Glutamatergic neuron (in vitro differentiated cells): ENCODE measurements at regions not wholly inside any gene's neighbourhood (a gene's known extent, or its start where the extent isn't known, plus 50 kb on each side); places are given as distances from the start of the nearest gene placed in this dataset.

ENCODE experiments used
- DNase-seq: peaks from one replicate; pipeline ENCODE4 v3.0.0; 2022
- H3K27ac Mint-ChIP-seq: one replicate; pipeline ENCODE4 v1.8.0; 2020; ENCODE audit warnings: mild to moderate bottlenecking, mixed read lengths, inconsistent platforms; ENCODE audit not compliant: unreplicated experiment
- H3K27me3 Mint-ChIP-seq: one replicate; pipeline ENCODE4 v1.8.0; 2020; ENCODE audit warnings: mild to moderate bottlenecking, moderate library complexity, mixed read lengths, inconsistent platforms; ENCODE audit not compliant: unreplicated experiment
- H3K36me3 Mint-ChIP-seq: one replicate; pipeline ENCODE4 v1.8.0; 2020; ENCODE audit warnings: mild to moderate bottlenecking, mixed read lengths, inconsistent platforms; ENCODE audit not compliant: unreplicated experiment
- H3K4me1 Mint-ChIP-seq: one replicate; pipeline ENCODE4 v1.8.0; 2020; ENCODE audit warnings: mild to moderate bottlenecking, low read depth, mixed read lengths, inconsistent platforms; ENCODE audit not compliant: unreplicated experiment
- H3K4me3 Mint-ChIP-seq: one replicate; pipeline ENCODE4 v1.8.0; 2020; ENCODE audit warnings: mild to moderate bottlenecking, mixed read lengths, inconsistent platforms; ENCODE audit not compliant: unreplicated experiment
- H3K9me3 Mint-ChIP-seq: one replicate; pipeline ENCODE4 v1.8.0; 2020; ENCODE audit warnings: mild to moderate bottlenecking, moderate library complexity, mixed read lengths, inconsistent platforms; ENCODE audit not compliant: unreplicated experiment
- CTCF ChIP-seq: fragments of 200-600 bp; sonication (generic); IDR thresholded peaks from one replicate; pipeline ENCODE4 v1.5.0; 2021; ENCODE audit not compliant: partially characterized antibody, unreplicated experiment

DNA sequence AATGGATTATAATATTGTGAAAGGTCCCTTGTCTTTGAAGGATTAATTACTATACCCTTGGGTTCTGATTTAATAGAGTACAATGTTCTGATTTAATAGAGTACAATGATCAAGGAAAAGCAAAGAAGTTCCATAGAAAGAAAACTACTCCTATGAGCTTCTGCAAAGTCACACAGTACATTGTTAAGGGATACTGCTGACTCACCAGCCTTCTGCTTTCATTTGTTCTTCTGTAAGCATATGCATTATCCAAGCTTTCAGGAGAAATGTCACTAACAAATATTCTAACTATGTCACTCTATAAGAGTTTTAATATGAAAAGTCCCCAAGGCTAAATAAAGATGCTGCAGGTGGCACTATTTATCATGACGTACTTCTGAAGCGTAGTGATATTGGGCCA lies 396.7 kb downstream of the RFC3 start:
- H3K27ac Mint-ChIP-seq = no peak overlapping the region

DNA sequence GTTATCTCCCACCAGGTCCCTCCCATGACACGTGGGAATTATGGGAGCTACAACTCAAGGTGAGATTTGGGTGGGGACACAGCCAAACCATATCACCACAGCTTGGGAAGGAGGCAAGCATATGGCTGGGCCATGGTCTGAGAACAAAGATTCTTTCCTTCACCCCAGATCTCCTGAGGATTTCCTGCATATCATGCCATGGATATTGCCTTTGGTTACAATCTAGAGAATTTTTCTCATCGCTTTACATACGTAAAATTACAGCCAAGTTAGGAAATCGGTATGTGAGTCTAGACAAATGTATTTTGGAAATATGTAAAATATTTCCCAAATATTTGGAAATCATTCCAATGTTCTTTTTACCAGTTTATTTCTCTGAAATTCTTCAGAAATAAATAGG lies 398.3 kb downstream of the RFC3 start:
- H3K27ac Mint-ChIP-seq = no peak overlapping the region
- no peak overlapping the region for H3K4me3 Mint-ChIP-seq
- TF ChIP-seq CTCF = no peak
- peaks cover 4% of the 10 kb centered on the region for H3K9me3 Mint-ChIP-seq
- H3K36me3 Mint-ChIP-seq = no peaks in the 10 kb centered on the region
- DNase-seq = no peak
- no peaks in the 10 kb centered on the region for H3K27me3 Mint-ChIP-seq
- peaks cover 16% of the 10 kb centered on the region for H3K4me1 Mint-ChIP-seq

More for the DNA sequence above, 396.7 kb downstream of the RFC3 start:
- Mint-ChIP-seq H3K36me3 (no peaks in the 10 kb centered on the region), H3K4me3 (no peak overlapping the region), H3K4me1 (peaks cover 16% of the 10 kb centered on the region), H3K27me3 (no peaks in the 10 kb centered on the region), H3K9me3 (peaks cover 4% of the 10 kb centered on the region)
- DNase-seq = no peak
- TF ChIP-seq CTCF = no peak

GRCh38 chr13:34217343-34218025 lies 399.5 kb downstream of the RFC3 start:
- H3K27ac Mint-ChIP-seq = peak overlapping the region; percentile 91
- H3K4me3 Mint-ChIP-seq = peak overlapping the region; percentile 54
- H3K27me3 Mint-ChIP-seq = no peaks in the 10 kb centered on the region
- no peak for DNase-seq
- peaks cover 4% of the 10 kb centered on the region for H3K9me3 Mint-ChIP-seq
- peaks cover 16% of the 10 kb centered on the region for H3K4me1 Mint-ChIP-seq
- H3K36me3 Mint-ChIP-seq = no peaks in the 10 kb centered on the region
- TF ChIP-seq CTCF = no peak

DNA sequence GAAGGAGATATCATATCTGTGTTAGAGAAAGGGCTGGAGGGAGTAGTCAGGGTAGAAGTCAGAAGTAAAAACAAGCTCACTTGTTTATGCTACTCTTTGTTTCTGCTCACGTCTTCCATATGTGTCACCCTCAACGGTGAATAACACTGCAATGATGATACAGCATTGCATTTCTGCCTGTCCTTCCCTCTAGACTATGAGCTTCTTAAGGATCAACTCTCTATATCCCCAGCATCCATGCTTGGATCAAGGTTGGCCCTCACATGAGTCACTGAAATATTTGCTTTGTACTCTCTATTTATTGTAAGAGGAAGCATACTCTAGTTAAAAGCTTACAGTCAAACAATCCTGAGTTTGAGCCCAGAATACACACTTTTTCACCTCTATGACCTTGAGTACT lies 406.0 kb downstream of the RFC3 start:
- Mint-ChIP-seq H3K9me3 (no peaks in the 10 kb centered on the region), H3K27ac (no peak overlapping the region), H3K4me3 (no peak overlapping the region), H3K36me3 (no peaks in the 10 kb centered on the region), H3K27me3 (no peaks in the 10 kb centered on the region), H3K4me1 (no peaks in the 10 kb centered on the region)
- no peak for DNase-seq
- TF ChIP-seq CTCF = no peak

GRCh38 chr13:34224877-34225276 lies 406.9 kb downstream of the RFC3 start:
- Mint-ChIP-seq H3K4me1 (no peaks in the 10 kb centered on the region), H3K9me3 (no peaks in the 10 kb centered on the region), H3K27ac (no peak overlapping the region), H3K4me3 (no peak overlapping the region), H3K36me3 (no peaks in the 10 kb centered on the region), H3K27me3 (no peaks in the 10 kb centered on the region)
- DNase-seq = no peak
- no peak for TF ChIP-seq CTCF
